ENCODE measurements at regions not wholly inside any gene's neighbourhood (a gene's known extent, or its start where the extent isn't known, plus 50 kb on each side); places are given as distances from the start of the nearest gene placed in this dataset.

- no peak for DNase-seq
Measured at GRCh38 chr6:14863902-14864850, 381.7 kb upstream of the JARID2 start.

- no peak for DNase-seq
Measured at GRCh38 chr6:14865531-14866100, 380.3 kb upstream of the JARID2 start.

GRCh38 chr6:14867802-14868201 lies 378.1 kb upstream of the JARID2 start:
- no peak for DNase-seq

GRCh38 chr6:14871221-14871620 lies 374.6 kb upstream of the JARID2 start:
- no peak for DNase-seq

GRCh38 chr6:14873101-14873500 lies 372.8 kb upstream of the JARID2 start:
- no peak for DNase-seq

GRCh38 chr6:14873781-14874441 lies 372.0 kb upstream of the JARID2 start:
- DNase-seq = no peak

GRCh38 chr6:14874975-14875480 lies 370.8 kb upstream of the JARID2 start:
- no peak for DNase-seq

- no peak for DNase-seq
Measured at GRCh38 chr6:14875481-14876063, 370.3 kb upstream of the JARID2 start.

- DNase-seq = no peak
Measured at GRCh38 chr6:14876778-14877613, 368.9 kb upstream of the JARID2 start.

- no peak for DNase-seq
Measured at GRCh38 chr6:14877758-14878157, 368.1 kb upstream of the JARID2 start.

- peak in 13 of 56 donors; percentile 1 to 33 (median 15) for DNase-seq
Measured at GRCh38 chr6:14880052-14880451, 365.8 kb upstream of the JARID2 start.

GRCh38 chr6:14880677-14881076 lies 365.2 kb upstream of the JARID2 start:
- peak in 1 of 56 donors; percentile 4 for DNase-seq

- no peak for DNase-seq
Measured at GRCh38 chr6:14881398-14881797, 364.5 kb upstream of the JARID2 start.

GRCh38 chr6:14882394-14883026 lies 363.4 kb upstream of the JARID2 start:
- DNase-seq = no peak

GRCh38 chr6:14883921-14884320 lies 361.9 kb upstream of the JARID2 start:
- no peak for DNase-seq

- no peak for DNase-seq
Measured at GRCh38 chr6:14885498-14885897, 360.4 kb upstream of the JARID2 start.

GRCh38 chr6:14887181-14887580 lies 358.7 kb upstream of the JARID2 start:
- no peak for DNase-seq

- no peak for DNase-seq
Measured at GRCh38 chr6:14887986-14888574, 357.8 kb upstream of the JARID2 start.

GRCh38 chr6:14888575-14889000 lies 357.3 kb upstream of the JARID2 start:
- DNase-seq = no peak

- no peak for DNase-seq
Measured at GRCh38 chr6:14889188-14889587, 356.7 kb upstream of the JARID2 start.

All from amygdala (tissue), 56 donors.